SK-N-SH (cell line): ENCODE measurements at regions not wholly inside any gene's neighbourhood (a gene's known extent, or its start where the extent isn't known, plus 50 kb on each side); places are given as distances from the start of the nearest gene placed in this dataset.

Source experiments
- CTCF ChIA-PET: fragments of 300-600, 350-600 bp; formaldehyde crosslinking; extraction: SDS; loops from one replicate; lab custom pipeline; 2021; lab: Yijun Ruan, JAX
- POLR2A ChIA-PET: fragments of 350-600 bp; sonication (Branson Sonifier 250); formaldehyde crosslinking; extraction: SDS; loops from one replicate; lab custom pipeline; 2020; ENCODE audit warnings: antibody characterized with exemption, inconsistent platforms; lab: Yijun Ruan, JAX
- DNase-seq: peaks from one replicate; pipeline ENCODE4 v3.0.0; 2012
- H2AFZ ChIP-seq: fragments of 200-600 bp; sonication (generic); 2 replicates; pipeline ENCODE4 v1.8.1; 2016; ENCODE audit warnings: antibody characterized with exemption, mild to moderate bottlenecking, low read depth
- H3F3A ChIP-seq: fragments of 200-600 bp; sonication (generic); replicated peaks from 2 replicates; pipeline ENCODE3; 2016; ENCODE audit warnings: antibody characterized with exemption, mild to moderate bottlenecking; ENCODE audit not compliant: insufficient read depth
- H3K27ac ChIP-seq, 2 experiments: fragments of 200-500 bp in 1 of 2; fragments of 200-600 bp in 1 of 2; sonication (Bioruptor generic) in 1 of 2; sonication (generic), shearing (Covaris generic) in 1 of 2; 2 replicates each; pipeline versions ENCODE4 v1.5.1 to v1.6.1; 2014 to 2016; ENCODE audit warnings: low read depth in 2 of 2, inconsistent platforms in 1 of 2, low read length in 1 of 2, mild to moderate bottlenecking in 1 of 2, mixed read lengths in 1 of 2
- H3K27me3 ChIP-seq: fragments of 200-600 bp; sonication (generic), shearing (Covaris generic); 2 replicates; pipeline ENCODE4 v1.6.1; 2016; ENCODE audit warnings: mixed run types; ENCODE audit not compliant: insufficient read depth
- H3K36me3 ChIP-seq, 2 experiments: fragments of 200-500 bp in 1 of 2; fragments of 200-600 bp in 1 of 2; sonication (Bioruptor generic) in 1 of 2; sonication (generic) in 1 of 2; replicated peaks in 1 of 2; 2 replicates each; pipeline versions ENCODE3 to v1.5.1; 2014 to 2016; ENCODE audit warnings: low read length in 1 of 2, mild to moderate bottlenecking in 1 of 2; ENCODE audit not compliant: insufficient read depth in 2 of 2, control insufficient read depth in 1 of 2
- H3K4me1 ChIP-seq, 2 experiments: fragments of 200-500 bp in 1 of 2; fragments of 200-600 bp in 1 of 2; sonication (Bioruptor generic) in 1 of 2; sonication (generic), shearing (Covaris generic) in 1 of 2; 2 replicates each; pipeline versions ENCODE4 v1.5.1 to v1.6.1; 2014 to 2016; ENCODE audit warnings: low read depth in 1 of 2, low read length in 1 of 2, mixed run types in 1 of 2; ENCODE audit not compliant: insufficient read depth in 2 of 2, control insufficient read depth in 1 of 2
- H3K4me2 ChIP-seq: fragments of 200-600 bp; sonication (generic), shearing (Covaris generic); 2 replicates; pipeline ENCODE4 v1.6.1; 2017; ENCODE audit warnings: mixed run types
- H3K4me3 ChIP-seq, 2 experiments: fragments of 200-500 bp in 1 of 2; fragments of 200-600 bp in 1 of 2; sonication (Bioruptor generic) in 1 of 2; sonication (generic), shearing (Covaris generic) in 1 of 2; 2 replicates each; pipeline versions ENCODE4 v1.5.1 to v1.8.1; 2014 to 2016; ENCODE audit warnings: low read depth in 2 of 2, inconsistent platforms in 1 of 2, low read length in 1 of 2, mild to moderate bottlenecking in 1 of 2, mixed read lengths in 1 of 2, moderate library complexity in 1 of 2
- H3K79me2 ChIP-seq: fragments of 200-600 bp; sonication (generic); 2 replicates; pipeline ENCODE4 v1.8.1; 2017; ENCODE audit warnings: mild to moderate bottlenecking; ENCODE audit not compliant: insufficient read depth
- H3K9ac ChIP-seq: fragments of 200-600 bp; sonication (generic); 2 replicates; pipeline ENCODE4 v1.6.1; 2017; ENCODE audit warnings: mixed run types
- H3K9me2 ChIP-seq: fragments of 200-600 bp; sonication (generic); 2 replicates; pipeline ENCODE4 v1.6.1; 2017; ENCODE audit warnings: mixed run types
- H3K9me3 ChIP-seq: fragments of 200-600 bp; sonication (generic); 2 replicates; pipeline ENCODE4 v1.6.1; 2017; ENCODE audit warnings: mixed run types, mild to moderate bottlenecking, moderate library complexity
- H4K20me1 ChIP-seq: fragments of 200-600 bp; sonication (generic); 2 replicates; pipeline ENCODE4 v1.6.1; 2017; ENCODE audit warnings: mild to moderate bottlenecking, mixed run types; ENCODE audit not compliant: insufficient read depth
- ELF1 ChIP-seq: IDR thresholded peaks from 2 replicates; pipeline ENCODE4 v1.4.0; 2012
- EP300 ChIP-seq, 2 experiments: IDR thresholded peaks; 2 replicates each; pipeline versions ENCODE4 v1.4.0 to v1.6.1; 2012; ENCODE audit warnings: borderline replicate concordance in 1 of 2, low read depth in 1 of 2, low read length in 1 of 2
- EZH2phosphoT487 ChIP-seq: fragments of 200-600 bp; sonication (generic); IDR thresholded peaks from 2 replicates; pipeline ENCODE4 v1.6.1; 2017; ENCODE audit warnings: low read depth, mixed run types, mild to moderate bottlenecking, antibody characterized with exemption, moderate library complexity, borderline replicate concordance
- FOSL2 ChIP-seq: IDR thresholded peaks from 2 replicates; pipeline ENCODE4 v1.4.0; 2012; ENCODE audit warnings: low read depth, mild to moderate bottlenecking, moderate library complexity, borderline replicate concordance
- FOXJ3 ChIP-seq: sonication (generic); formaldehyde crosslinking; IDR thresholded peaks from 2 replicates; pipeline ENCODE4 v1.5.1; 2020; ENCODE audit warnings: mild to moderate bottlenecking, missing genetic modification reagents
- FOXM1 ChIP-seq: IDR thresholded peaks from 2 replicates; pipeline ENCODE4 v1.4.0; 2012; ENCODE audit warnings: low read depth, mild to moderate bottlenecking
- GATA2 ChIP-seq: sonication (generic); formaldehyde crosslinking; IDR thresholded peaks from 2 replicates; pipeline ENCODE4 v1.5.0; 2020; ENCODE audit warnings: mild to moderate bottlenecking, missing genetic modification reagents
- IRF3 ChIP-seq: fragments of 150-350 bp; IDR thresholded peaks from 2 replicates; pipeline ENCODE4 v1.6.1; 2016; ENCODE audit warnings: mild to moderate bottlenecking, low read depth, low read length
- JUND ChIP-seq: IDR thresholded peaks from 2 replicates; pipeline ENCODE4 v1.4.0; 2012
- MAX ChIP-seq: IDR thresholded peaks from 2 replicates; pipeline ENCODE4 v1.4.0; 2012; ENCODE audit warnings: low read depth
- MXI1 ChIP-seq: IDR thresholded peaks from 2 replicates; pipeline ENCODE4 v1.6.1; 2012; ENCODE audit warnings: mild to moderate bottlenecking, low read depth, low read length, improper control_type of control experiment
- NFIC ChIP-seq: IDR thresholded peaks from 2 replicates; pipeline ENCODE4 v1.4.0; 2012; ENCODE audit warnings: borderline replicate concordance
- NRF1 ChIP-seq: IDR thresholded peaks from 2 replicates; pipeline ENCODE4 v1.6.1; 2012; ENCODE audit warnings: low read depth, mild to moderate bottlenecking, low read length
- RAD21 ChIP-seq: IDR thresholded peaks from 2 replicates; pipeline ENCODE4 v1.6.1; 2012; ENCODE audit warnings: mild to moderate bottlenecking, low read length
- REST ChIP-seq: IDR thresholded peaks from 2 replicates; pipeline ENCODE4 v1.6.1; 2012; ENCODE audit warnings: mild to moderate bottlenecking, low read depth, low read length, moderate library complexity
- RFX5 ChIP-seq: IDR thresholded peaks from 2 replicates; pipeline ENCODE4 v1.6.1; 2012; ENCODE audit warnings: mild to moderate bottlenecking, improper control_type of control experiment, low read length
- RXRA ChIP-seq: IDR thresholded peaks from 2 replicates; pipeline ENCODE4 v1.4.0; 2012; ENCODE audit warnings: low read depth, mild to moderate bottlenecking, borderline replicate concordance
- SMC3 ChIP-seq: IDR thresholded peaks from 2 replicates; pipeline ENCODE4 v1.6.1; 2012; ENCODE audit warnings: low read depth, low read length, improper control_type of control experiment
- TCF12 ChIP-seq: IDR thresholded peaks from 2 replicates; pipeline ENCODE4 v1.4.0; 2012
- TEAD4 ChIP-seq: IDR thresholded peaks from 2 replicates; pipeline ENCODE4 v1.4.0; 2012; ENCODE audit warnings: mild to moderate bottlenecking, borderline replicate concordance; ENCODE audit not compliant: insufficient read depth
- YY1 ChIP-seq: IDR thresholded peaks from 2 replicates; pipeline ENCODE4 v1.4.0; 2012; ENCODE audit warnings: low read depth, mild to moderate bottlenecking
- WGBS: methylation state at CpG from one replicate; pipeline ENCODE4 v1.1.6; 2017; ENCODE audit warnings: low lambda C conversion rate; 5-methylcytosine and 5-hydroxymethylcytosine counted together

- no peak for TF ChIP-seq RXRA
- TF ChIP-seq EP300 (IDR thresholded peaks at IDR 0.05; ENCODE audit: borderline replicate concordance in 1 of 2, low read depth in 1 of 2, low read length in 1 of 2): no peak
- no peak for TF ChIP-seq EZH2phosphoT487
- no peak for TF ChIP-seq JUND
- no peak for TF ChIP-seq NFIC
- TF ChIP-seq GATA2 (CRISPR knock-in tag): no peak
- no peak for TF ChIP-seq SMC3
- no peak for TF ChIP-seq YY1
- TF ChIP-seq ELF1: no peak
- no peak for TF ChIP-seq MAX
- no peak for TF ChIP-seq IRF3
- no peak for TF ChIP-seq RFX5
- TF ChIP-seq NRF1: no peak
- TF ChIP-seq, all 33 proteins: peak for 0
- Histone ChIP-seq H3K27me3 (no peaks in the 10 kb centered on the region), H3K9me2 (no peaks in the 10 kb centered on the region), H3F3A (no peaks in the 10 kb centered on the region), H3K4me1 (no peaks in the 10 kb centered on the region), H3K9ac (no peak overlapping the region), H3K9me3 (no peaks in the 10 kb centered on the region), H2AFZ (no peak overlapping the region), H3K36me3 (no peaks in the 10 kb centered on the region), H3K27ac (no peak overlapping the region), H4K20me1 (no peaks in the 10 kb centered on the region), H3K4me3 (no peak overlapping the region), H3K4me2 (no peak overlapping the region), H3K79me2 (no peaks in the 10 kb centered on the region)
- CTCF ChIA-PET: no interaction called here
- DNase-seq: no peak
- POLR2A ChIA-PET: no interaction called here
- 63% methylated on average over 7 of the region's 7 CpGs for WGBS
Observed at GRCh38 chr21:27713154-27714109, 746.5 kb upstream of the ADAMTS5 start.

- Histone ChIP-seq H3K4me2 (no peak overlapping the region), H3F3A (no peaks in the 10 kb centered on the region), H3K4me3 (no peak overlapping the region), H3K4me1 (peaks cover 0 to 2% of the 10 kb centered on the region in 2 experiments; a peak in 2 of 4 replicates), H3K9me2 (no peaks in the 10 kb centered on the region), H4K20me1 (no peaks in the 10 kb centered on the region), H3K27me3 (no peaks in the 10 kb centered on the region), H3K27ac (peak overlapping the region in 1 of 2 experiments; percentile 28; a peak in 1 of 4 replicates), H3K36me3 (no peaks in the 10 kb centered on the region), H3K9me3 (no peaks in the 10 kb centered on the region), H2AFZ (no peak overlapping the region), H3K9ac (no peak overlapping the region), H3K79me2 (no peaks in the 10 kb centered on the region)
- CTCF ChIA-PET: interaction anchor here (0.8 to 5.4 kb wide), 4 partner anchors 139 to 1040 kb away, joined by 3 to 22 read pairs (median 6); no protein-coding TSS in a partner anchor
- 97% methylated on average over 8 of the region's 8 CpGs for WGBS
- POLR2A ChIA-PET: no interaction called here
- DNase-seq: no peak
- no peak for TF ChIP-seq REST
- TF ChIP-seq MXI1: no peak
- TF ChIP-seq YY1: no peak
- no peak for TF ChIP-seq TCF12
- TF ChIP-seq TEAD4: no peak
- no peak for TF ChIP-seq FOSL2
- no peak for TF ChIP-seq RAD21
- no peak for TF ChIP-seq EZH2phosphoT487
- no peak for TF ChIP-seq FOXJ3 (CRISPR knock-in tag)
- no peak for TF ChIP-seq FOXM1
- no peak for TF ChIP-seq IRF3
- no peak for TF ChIP-seq NRF1
Observed at GRCh38 chr21:27704567-27705166, 737.8 kb upstream of the ADAMTS5 start.
